LNCAP (cell line): ENCODE measurements at regions not wholly inside any gene's neighbourhood (a gene's known extent, or its start where the extent isn't known, plus 50 kb on each side); places are given as distances from the start of the nearest gene placed in this dataset.

Source experiments
- TF ChIP-seq, protein P1 (sequence below): fragments of 450-650 bp; IDR thresholded peaks from 2 replicates; pipeline ENCODE4 v1.5.1; 2017; ENCODE audit warnings: mild to moderate bottlenecking

DNA sequence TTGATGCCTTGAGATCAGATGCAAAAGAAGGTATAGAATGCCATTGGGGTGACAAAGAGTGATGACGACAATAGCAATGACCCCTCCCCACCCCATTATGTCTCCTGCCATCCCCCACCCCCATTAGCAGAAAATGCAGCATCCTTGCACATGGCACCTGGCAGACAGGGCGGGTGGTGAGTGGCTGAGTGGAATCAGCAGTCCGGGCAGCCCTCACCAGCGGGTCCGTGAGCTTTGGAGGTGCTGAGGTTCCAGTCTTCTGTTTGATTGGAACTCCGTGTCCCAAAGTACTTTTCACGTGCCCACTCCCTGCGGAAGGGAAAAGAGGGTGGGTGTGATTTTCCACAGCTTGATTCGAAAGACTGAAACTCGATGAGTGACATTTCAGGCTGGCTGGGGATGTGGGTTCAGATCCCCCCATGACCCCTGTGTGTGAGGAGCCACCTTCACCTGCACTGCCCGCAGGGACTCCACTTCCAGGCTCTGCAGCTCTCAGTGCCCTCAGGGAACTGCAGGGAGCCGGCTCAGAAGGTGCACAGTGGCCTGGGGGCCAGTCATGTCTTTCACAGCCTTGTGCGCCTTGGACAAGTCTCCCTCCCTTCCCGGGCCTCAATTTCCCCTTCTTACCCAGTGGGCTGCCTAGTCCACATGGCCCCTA lies 130.9 kb downstream of the GLI2 start:
- TF ChIP-seq, protein P1, sequence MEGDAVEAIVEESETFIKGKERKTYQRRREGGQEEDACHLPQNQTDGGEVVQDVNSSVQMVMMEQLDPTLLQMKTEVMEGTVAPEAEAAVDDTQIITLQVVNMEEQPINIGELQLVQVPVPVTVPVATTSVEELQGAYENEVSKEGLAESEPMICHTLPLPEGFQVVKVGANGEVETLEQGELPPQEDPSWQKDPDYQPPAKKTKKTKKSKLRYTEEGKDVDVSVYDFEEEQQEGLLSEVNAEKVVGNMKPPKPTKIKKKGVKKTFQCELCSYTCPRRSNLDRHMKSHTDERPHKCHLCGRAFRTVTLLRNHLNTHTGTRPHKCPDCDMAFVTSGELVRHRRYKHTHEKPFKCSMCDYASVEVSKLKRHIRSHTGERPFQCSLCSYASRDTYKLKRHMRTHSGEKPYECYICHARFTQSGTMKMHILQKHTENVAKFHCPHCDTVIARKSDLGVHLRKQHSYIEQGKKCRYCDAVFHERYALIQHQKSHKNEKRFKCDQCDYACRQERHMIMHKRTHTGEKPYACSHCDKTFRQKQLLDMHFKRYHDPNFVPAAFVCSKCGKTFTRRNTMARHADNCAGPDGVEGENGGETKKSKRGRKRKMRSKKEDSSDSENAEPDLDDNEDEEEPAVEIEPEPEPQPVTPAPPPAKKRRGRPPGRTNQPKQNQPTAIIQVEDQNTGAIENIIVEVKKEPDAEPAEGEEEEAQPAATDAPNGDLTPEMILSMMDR, result no peak

DNA sequence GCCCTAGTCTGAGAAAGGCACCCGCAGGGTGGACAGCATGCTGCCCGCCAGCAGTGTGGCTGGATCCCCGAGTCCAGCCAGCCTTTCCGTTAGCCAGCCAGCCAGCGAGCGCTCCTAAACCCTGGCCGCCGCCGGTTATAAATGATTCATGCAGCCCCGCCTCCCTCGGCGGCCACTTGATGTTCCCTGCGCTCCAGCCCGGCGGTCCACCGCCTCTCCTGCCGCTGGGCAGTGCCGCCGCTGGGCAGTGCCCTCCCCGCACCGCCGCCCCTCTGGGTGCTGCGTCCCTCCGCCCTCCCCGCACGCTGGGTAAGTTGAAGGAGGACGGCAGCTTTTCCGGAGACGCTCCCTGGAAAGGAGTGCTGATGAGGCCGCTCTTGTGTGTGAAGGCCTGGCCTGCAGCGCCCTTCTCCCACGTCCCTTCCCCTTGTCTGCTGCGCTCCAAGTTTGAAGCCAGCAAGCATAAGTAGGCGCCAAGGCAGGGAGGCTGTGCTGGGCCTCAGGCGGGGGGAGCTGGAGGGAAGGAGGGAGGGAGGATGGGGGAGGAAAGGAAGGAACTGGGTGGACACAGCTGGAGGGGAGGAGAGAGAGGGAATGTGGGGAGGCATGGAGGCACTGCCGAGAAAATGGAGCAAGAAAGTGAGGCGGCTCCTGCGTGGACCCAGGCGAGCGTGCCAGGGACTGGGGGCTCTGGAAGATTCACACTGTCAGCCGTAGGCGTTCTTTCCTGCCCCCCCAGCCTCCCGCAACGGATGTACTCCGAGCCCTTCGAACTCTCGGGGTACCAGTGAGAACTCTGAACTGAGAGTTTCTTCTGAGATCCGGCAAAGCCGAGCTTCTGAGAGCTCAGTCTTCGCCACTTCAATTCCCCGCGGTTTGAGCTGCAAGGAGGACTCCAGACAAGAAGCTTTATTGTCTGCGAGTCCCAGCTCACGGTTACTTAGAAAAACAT lies 131.9 kb downstream of the GLI2 start:
- TF ChIP-seq, protein P1, result no peak

DNA sequence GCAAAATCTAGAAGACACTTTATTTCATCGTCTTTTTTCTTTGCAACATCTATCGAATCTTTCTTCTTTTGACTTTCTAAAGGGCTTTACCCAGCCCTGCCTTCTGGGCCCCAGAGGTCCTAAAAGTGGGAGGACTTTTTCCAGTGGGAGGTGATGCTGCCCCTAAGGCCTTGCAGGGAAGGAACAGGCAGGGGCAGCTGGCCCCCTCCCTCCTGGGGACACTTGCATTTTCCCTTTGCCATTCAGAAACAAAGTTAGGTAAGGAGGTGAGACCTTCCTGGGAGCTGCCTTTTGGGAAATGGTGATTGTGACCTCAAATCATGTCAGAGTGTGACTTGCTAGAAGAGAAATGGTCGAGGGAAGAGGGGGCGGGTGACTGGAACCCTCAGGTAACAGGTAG lies 132.7 kb downstream of the GLI2 start:
- TF ChIP-seq, protein P1, result no peak

DNA sequence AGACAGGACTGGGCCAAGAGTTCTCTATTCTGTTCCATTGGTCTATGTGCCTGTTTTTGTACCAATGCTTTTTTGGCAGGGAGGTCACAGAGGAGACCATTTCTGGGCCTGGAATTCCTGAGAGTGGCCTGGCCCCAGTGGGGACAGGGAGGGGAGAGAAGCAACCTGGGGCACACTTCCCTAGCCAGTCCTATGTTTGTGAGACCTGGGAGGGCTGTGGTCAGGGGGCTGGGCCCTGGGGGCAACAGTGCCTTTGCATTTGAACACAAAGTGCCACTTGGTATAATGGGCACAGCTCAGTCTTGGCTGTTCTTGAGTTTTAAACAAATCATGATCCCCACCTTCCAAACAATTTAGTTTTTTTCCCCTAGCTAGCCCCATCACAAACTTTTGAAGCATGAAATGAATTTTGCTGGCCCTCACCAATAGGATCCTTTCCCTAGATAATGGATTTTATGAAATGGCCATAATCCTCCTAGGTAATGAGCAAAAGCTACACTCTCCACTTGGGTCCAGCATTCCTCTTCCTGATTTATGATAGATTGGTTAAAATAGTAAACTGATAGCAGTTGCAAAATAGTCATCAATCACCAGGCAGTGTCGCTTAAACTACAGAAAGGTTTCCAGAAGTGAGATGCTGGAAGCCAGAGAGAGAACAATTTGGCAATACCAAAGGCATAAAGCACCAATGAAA lies 133.5 kb downstream of the GLI2 start:
- TF ChIP-seq, protein P1, result no peak

DNA sequence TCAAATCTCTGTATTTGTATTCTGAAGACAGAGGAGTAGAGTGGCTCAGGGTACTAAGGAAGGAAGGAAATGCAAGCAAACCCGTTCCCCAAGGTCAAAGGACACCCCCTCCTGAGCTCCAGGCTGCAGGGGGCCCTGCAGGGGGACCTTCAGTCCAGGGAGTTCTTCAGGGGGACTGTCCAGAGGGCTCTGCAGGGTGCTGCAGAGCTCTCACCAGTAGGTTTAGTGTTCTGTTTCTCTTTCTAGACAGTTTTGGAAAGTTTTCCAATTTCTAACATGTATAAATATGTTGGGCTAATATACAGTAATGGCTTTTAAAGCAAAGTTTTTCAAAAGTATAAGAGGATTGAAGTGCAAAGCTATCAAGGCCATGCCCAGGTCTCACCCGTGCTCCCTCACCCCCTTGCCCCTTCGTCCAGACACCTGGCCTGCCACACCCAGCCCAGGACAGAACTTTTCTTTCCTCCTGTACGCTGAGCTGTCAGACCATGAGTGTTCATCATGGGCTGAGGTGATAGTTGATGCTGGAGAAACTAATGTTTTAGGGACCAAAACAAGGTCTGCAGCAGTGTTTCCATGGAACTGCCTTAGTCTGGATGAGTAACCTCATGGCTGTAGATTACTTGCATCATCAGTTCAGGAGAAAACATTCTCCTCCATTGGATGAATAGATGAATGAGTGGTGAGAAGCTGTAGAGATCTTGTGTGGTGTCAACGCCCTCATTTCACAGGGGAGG lies 134.2 kb downstream of the GLI2 start:
- TF ChIP-seq, protein P1, result no peak

DNA sequence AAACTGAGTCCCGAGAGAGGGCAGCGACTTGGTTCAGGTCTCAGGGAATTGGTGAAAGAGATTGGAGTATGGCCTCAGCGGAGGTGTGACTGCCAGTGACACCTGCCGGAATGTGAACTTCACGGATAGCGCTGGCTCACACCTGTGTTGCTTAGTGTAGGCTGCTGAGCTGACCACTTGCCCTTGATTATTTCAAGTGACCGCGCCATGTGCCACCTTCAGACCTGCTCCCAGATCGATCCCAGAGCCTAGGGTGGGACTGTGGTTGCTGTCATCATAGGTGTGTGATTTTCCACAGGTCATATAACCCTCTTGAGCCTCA lies 134.8 kb downstream of the GLI2 start:
- TF ChIP-seq, protein P1, result no peak

DNA sequence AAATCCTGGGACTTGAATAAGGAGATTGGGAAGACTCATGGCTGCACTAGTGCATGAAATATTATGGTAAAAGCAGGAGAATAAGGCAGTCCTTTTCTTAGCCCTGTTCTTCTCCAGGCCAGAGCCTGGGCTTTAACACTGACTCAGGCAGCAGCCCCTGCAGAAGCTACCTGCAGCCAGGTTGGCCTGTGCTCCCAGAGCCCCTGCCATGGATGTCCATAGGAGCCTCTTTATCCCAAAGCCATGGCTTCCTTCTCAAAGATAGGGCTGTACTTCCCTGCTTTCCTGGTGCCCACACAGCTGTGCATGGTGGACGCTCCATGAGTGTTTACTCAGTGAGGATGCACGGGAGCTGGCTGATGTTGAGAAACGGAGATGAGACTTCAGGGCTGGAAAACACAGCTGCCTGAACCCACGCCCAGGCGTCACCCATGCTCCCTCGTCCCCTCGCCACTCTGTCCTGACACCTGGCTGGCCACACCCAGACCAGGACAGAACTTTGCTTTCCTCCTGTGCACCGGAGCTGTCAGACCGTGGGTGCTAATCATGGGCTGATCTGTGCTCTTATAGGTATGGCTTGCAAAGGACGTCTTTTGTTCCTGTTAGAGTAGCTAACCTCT lies 135.5 kb downstream of the GLI2 start:
- TF ChIP-seq, protein P1, result no peak
